T-helper 17 cell (primary cell): ENCODE measurements at regions not wholly inside any gene's neighbourhood (a gene's known extent, or its start where the extent isn't known, plus 50 kb on each side); places are given as distances from the start of the nearest gene placed in this dataset.
"Not testable (repeated sequence)": the region's sequence is repeated elsewhere in the genome, so short reads cannot be mapped to it uniquely, and the experiment has no call there.

Source experiments
- ATAC-seq: fragments of 150-1000 bp; cut with Tn5 transposase; 2 replicates; pipeline ENCODE4 v1.10.0; 2021; ENCODE audit warnings: mild to moderate bottlenecking, moderate library complexity
- DNase-seq, 3 donors: peaks; one replicate each; pipeline versions ENCODE4 v3.0.0 to v3.0.0-alpha.2; 2020 to 2021
- H3K9me3 ChIP-seq: one replicate; pipeline ENCODE4 v1.7.0; 2013; ENCODE audit warnings: low read length, mild to moderate bottlenecking; ENCODE audit not compliant: control insufficient read depth, poor library complexity, severe bottlenecking
- H3K27ac Mint-ChIP-seq: one replicate; pipeline ENCODE4 v1.8.0; 2022; ENCODE audit warnings: mild to moderate bottlenecking, moderate library complexity, mixed read lengths
- H3K27me3 Mint-ChIP-seq: one replicate; pipeline ENCODE4 v1.8.0; 2022; ENCODE audit warnings: mixed read lengths
- H3K36me3 Mint-ChIP-seq: one replicate; pipeline ENCODE4 v1.8.0; 2022; ENCODE audit warnings: low read depth, mixed read lengths
- H3K4me1 Mint-ChIP-seq: one replicate; pipeline ENCODE4 v1.8.0; 2022; ENCODE audit warnings: mild to moderate bottlenecking, mixed read lengths
- H3K4me3 Mint-ChIP-seq: one replicate; pipeline ENCODE4 v1.8.0; 2022; ENCODE audit warnings: mild to moderate bottlenecking, moderate library complexity, mixed read lengths

- H3K36me3 Mint-ChIP-seq, H3K9me3 ChIP-seq, H3K4me1 Mint-ChIP-seq, H3K27me3 Mint-ChIP-seq, H3K4me3 Mint-ChIP-seq, ATAC-seq: not testable (repeated sequence)
- peak overlapping the region; percentile 54 for H3K27ac Mint-ChIP-seq
- peak in 1 of 3 donors; percentile 21 for DNase-seq
These were observed 296.6 kb downstream of the ZNF37A start for GRCh38 chr10:38390725-38391124.

- H3K4me3 Mint-ChIP-seq, H3K27me3 Mint-ChIP-seq, H3K9me3 ChIP-seq, H3K4me1 Mint-ChIP-seq, ATAC-seq, H3K27ac Mint-ChIP-seq, H3K36me3 Mint-ChIP-seq, DNase-seq: not testable (repeated sequence)
These were observed 301.3 kb downstream of the ZNF37A start for GRCh38 chr10:38395465-38395864.

DNA sequence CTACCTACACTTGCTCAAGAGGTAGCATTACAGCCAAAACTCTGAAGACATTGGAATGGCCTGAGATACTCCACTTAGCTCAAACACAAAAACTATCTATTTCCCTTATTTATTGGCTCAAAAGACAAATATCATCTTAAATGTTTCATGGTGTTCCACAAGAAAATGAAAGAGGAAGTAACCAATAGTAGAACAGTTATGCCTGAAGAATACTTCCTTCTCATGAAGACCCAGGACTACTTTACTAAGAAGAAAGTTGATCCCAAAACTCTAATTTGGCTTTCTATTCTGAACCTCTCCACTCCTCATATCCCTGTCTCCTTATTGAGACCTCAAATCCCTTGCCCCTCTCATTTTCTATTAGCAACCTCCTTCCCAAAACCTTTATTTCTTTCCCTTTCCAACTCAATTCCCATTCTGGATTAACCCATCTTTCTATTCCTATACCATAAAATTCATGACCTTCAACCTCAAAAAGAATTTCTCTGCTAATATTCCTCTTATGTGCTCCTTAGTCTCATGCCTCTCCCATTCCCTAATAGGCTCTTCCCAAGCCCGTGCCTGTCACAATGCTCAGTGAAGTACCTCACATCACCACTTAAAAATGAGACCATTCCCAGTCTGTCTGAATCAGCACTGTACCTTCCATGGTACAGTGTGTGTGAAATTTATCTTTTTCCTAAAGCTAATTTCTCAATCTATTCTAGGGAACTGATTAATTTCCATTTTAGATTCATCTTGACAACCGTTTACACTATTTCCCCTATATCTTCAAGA is 302.2 kb downstream of the ZNF37A start:
- H3K4me1 Mint-ChIP-seq, H3K27ac Mint-ChIP-seq, H3K27me3 Mint-ChIP-seq, DNase-seq, H3K9me3 ChIP-seq, H3K4me3 Mint-ChIP-seq, H3K36me3 Mint-ChIP-seq, ATAC-seq: not testable (repeated sequence)

DNA sequence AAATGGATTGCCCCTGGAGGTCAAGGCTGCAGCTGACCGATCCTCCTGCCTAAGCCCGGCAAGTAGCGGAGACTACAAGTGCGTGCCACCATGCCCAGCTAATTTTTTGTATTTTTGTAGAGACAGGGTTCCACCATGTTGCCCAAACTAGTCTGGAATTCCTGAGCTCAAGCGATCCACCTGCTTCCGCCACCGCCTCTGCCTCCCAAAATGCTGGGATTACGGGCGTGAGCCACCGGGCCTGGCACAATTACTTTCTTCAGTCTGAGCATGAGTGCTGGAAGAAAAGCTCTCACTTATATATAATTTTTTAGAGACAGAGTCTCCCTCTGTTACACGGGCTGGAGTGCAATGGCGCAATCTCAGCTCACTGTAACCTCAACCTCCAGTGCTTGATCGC is 307.4 kb downstream of the ZNF37A start:
- not testable (repeated sequence) for DNase-seq, H3K9me3 ChIP-seq, ATAC-seq, H3K4me1 Mint-ChIP-seq, H3K36me3 Mint-ChIP-seq, H3K27me3 Mint-ChIP-seq
- Mint-ChIP-seq H3K4me3 (peak overlapping the region; percentile 92), H3K27ac (peak overlapping the region; percentile 97)

DNA sequence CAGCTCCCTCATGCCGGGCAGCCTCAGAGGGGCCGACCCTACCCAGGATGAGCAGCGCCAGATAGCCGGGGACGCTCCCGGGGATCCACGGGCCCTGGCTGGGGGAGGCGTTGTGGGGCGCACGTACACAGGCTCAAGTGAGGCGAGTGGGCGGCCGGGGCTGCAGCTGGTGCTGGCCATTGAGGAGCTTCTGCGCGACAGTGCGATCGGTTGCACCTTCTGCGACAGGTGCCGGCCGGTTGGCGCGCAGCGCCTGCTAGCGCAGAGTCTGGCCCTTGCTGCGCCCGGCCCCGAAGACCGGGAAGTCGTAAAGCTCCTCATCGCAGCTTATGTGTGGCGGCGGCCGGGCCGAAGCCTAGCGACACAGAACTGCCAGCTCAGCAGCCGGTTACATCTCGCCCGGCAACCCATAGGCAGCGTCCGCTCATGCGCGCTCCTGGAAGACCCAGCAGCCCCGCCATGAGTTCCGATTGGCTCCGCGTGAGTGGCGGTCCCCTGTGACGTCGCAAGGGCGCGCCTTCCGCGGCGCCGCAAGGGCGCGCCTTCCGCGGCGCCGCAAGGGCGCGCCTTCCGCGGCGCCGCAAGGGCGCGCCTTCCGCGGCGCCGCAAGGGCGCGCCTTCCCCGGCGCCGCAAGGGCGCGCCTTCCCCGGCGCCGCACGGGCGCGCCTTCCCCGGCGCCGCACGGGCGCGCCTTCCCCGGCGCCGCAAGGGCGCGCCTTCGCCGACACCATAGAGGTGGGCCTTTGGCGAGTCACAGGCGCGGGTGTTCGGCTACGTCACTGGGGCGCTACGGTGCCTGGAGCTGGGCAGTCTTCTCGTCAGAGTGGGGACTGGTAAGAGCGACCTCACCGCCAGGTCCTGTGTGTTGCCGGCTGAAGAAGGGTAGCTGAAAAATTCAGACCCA is 308.6 kb downstream of the ZNF37A start:
- H3K27me3 Mint-ChIP-seq, H3K36me3 Mint-ChIP-seq, H3K9me3 ChIP-seq, H3K4me1 Mint-ChIP-seq: not testable (repeated sequence)
- Mint-ChIP-seq H3K4me3 (peak overlapping the region; percentile 92), H3K27ac (peak overlapping the region; percentile 97)
- ATAC-seq: peak; percentile 95
- peak; percentile 87 to 90 (median 90) for DNase-seq

GRCh38 chr10:38403347-38404117 is 309.4 kb downstream of the ZNF37A start:
- not testable (repeated sequence) for H3K9me3 ChIP-seq, H3K27me3 Mint-ChIP-seq, H3K4me1 Mint-ChIP-seq, DNase-seq, ATAC-seq, H3K36me3 Mint-ChIP-seq
- peak overlapping the region; percentile 97 for H3K27ac Mint-ChIP-seq
- peak overlapping the region; percentile 79 for H3K4me3 Mint-ChIP-seq

- H3K27me3 Mint-ChIP-seq, ATAC-seq, H3K27ac Mint-ChIP-seq, H3K4me1 Mint-ChIP-seq, H3K36me3 Mint-ChIP-seq, H3K4me3 Mint-ChIP-seq, DNase-seq, H3K9me3 ChIP-seq: not testable (repeated sequence)
These were observed 329.5 kb downstream of the ZNF37A start for GRCh38 chr10:38423634-38424033.

GRCh38 chr10:38430242-38430641 is 336.1 kb downstream of the ZNF37A start:
- DNase-seq, ATAC-seq, H3K4me1 Mint-ChIP-seq, H3K9me3 ChIP-seq, H3K4me3 Mint-ChIP-seq, H3K27ac Mint-ChIP-seq, H3K36me3 Mint-ChIP-seq, H3K27me3 Mint-ChIP-seq: not testable (repeated sequence)

DNA sequence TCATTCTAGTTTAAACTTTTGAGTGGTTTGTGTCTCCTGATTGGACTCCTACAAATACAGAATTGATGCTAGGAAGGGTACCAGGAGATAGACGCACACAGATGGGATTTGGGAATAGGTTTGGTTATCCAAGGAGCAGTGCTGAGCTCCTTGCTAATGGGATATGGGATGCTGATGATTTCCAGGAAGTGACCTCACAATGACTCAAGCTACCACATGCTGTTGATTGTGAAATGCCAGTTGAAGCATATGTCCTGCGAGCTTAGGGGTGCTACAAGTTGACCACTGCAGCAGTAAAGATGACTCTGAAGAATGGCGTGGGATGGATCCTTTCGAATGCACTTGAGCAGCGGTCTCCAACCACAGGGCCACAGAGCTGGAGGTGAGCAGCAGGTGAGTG is 343.2 kb downstream of the ZNF37A start:
- ATAC-seq, H3K36me3 Mint-ChIP-seq, H3K27me3 Mint-ChIP-seq, H3K9me3 ChIP-seq, H3K4me3 Mint-ChIP-seq, H3K27ac Mint-ChIP-seq, DNase-seq, H3K4me1 Mint-ChIP-seq: not testable (repeated sequence)

DNA sequence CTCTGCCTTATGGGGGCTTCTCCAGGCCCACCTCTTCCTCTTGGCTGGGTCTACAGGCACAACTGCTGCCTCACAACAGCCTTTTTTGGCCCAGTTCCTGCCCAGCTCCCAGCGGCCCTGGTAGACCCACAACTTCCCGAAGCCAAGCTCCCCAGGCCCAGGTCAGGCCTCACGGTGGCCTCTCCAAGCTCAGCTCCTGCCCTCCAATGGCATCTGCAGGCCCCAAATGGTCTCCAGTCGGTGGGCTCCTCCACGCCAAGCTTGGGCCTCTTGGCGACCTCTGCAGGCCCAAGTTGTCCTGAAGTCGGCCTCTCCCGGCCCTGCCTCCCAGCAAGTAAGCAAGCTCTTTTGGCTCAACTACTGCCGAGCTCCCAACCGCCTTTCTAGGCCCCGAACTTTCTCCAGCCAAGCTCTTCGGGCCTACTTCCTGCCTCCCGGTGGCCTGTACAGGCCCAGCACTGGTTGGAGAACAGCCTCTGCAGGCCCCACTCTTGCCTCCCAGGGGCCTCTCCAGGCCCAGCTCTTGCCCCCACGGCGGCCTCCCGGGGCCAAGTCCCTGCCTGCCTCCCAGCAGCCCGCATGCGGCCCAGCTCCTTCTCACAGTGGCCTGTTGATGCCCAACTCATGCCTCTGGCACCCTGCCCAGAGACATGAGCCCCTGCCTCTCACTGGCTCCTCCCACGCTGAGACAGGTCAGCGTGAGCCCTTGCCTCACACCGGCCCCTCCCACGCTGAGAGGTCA is 354.6 kb downstream of the ZNF37A start:
- H3K9me3 ChIP-seq, H3K4me1 Mint-ChIP-seq, H3K36me3 Mint-ChIP-seq, ATAC-seq, H3K27me3 Mint-ChIP-seq, DNase-seq, H3K4me3 Mint-ChIP-seq: not testable (repeated sequence)
- peak overlapping the region; percentile 6 for H3K27ac Mint-ChIP-seq

- H3K4me1 Mint-ChIP-seq, H3K9me3 ChIP-seq, H3K4me3 Mint-ChIP-seq, ATAC-seq, H3K36me3 Mint-ChIP-seq, H3K27me3 Mint-ChIP-seq, DNase-seq, H3K27ac Mint-ChIP-seq: not testable (repeated sequence)
These were observed 355.5 kb downstream of the ZNF37A start for GRCh38 chr10:38449618-38450017.

DNA sequence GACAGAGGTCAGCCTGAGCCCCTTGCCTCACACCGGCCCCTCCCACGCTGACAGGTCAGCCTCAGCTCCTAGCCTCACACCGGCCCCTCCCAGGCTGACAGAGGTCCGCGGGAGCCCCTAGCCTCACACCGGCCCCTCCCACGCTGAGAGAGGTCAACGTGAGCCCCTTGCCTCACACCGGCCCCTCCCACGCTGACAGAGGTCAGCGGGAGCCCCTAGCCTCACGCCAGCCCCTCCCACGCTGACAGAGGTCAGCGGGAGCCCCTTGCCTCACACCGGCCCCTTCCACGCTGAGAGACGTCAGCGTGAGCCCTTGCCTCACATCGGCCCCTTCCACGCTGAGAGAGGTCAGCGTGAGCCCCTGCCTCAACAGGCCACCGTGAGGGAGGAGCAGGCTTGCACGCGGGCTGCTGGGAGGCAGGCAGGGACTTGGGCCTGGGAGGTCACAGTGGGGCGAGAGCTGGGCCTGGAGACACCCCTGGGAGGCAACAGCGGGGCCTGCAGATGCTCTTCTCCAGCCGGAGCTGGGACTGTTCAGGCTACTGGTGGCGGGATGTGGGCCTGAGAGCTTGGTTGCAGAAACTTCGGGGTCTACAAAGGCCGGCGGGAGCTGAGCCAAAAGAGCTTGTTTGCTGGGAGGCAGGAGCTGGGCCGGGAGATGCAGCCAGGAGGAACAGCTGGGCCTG is 356.4 kb downstream of the ZNF37A start:
- not testable (repeated sequence) for ATAC-seq, H3K9me3 ChIP-seq, H3K4me3 Mint-ChIP-seq, H3K4me1 Mint-ChIP-seq, H3K36me3 Mint-ChIP-seq, H3K27ac Mint-ChIP-seq, DNase-seq, H3K27me3 Mint-ChIP-seq
